ENCODE measurements at regions not wholly inside any gene's neighbourhood (a gene's known extent, or its start where the extent isn't known, plus 50 kb on each side); places are given as distances from the start of the nearest gene placed in this dataset.

DNA sequence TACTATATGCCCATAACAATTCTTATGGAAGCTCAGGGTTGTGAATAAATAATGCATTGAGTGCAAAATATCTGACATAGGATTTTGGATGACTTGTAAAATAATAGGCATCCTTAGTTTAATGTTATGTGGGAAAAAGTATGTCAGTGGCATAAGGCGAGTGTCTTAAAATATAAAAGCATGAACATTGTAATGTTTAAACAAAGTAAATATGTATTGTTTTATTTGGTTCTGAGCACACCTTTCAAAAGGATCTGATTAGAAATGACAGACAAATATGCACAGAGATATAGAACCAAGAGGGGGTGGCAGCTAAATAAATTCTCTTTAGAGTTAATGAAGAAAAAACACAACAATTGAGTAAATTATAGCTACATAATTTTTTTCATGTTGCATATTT, 51.3 kb upstream of the FOXP2 start:
- TF ChIP-seq, protein P1, sequence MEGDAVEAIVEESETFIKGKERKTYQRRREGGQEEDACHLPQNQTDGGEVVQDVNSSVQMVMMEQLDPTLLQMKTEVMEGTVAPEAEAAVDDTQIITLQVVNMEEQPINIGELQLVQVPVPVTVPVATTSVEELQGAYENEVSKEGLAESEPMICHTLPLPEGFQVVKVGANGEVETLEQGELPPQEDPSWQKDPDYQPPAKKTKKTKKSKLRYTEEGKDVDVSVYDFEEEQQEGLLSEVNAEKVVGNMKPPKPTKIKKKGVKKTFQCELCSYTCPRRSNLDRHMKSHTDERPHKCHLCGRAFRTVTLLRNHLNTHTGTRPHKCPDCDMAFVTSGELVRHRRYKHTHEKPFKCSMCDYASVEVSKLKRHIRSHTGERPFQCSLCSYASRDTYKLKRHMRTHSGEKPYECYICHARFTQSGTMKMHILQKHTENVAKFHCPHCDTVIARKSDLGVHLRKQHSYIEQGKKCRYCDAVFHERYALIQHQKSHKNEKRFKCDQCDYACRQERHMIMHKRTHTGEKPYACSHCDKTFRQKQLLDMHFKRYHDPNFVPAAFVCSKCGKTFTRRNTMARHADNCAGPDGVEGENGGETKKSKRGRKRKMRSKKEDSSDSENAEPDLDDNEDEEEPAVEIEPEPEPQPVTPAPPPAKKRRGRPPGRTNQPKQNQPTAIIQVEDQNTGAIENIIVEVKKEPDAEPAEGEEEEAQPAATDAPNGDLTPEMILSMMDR (IDR thresholded peaks at IDR 0.05): no peak
- TF ChIP-seq POLR2A (IDR thresholded peaks at IDR 0.05): no peak
